WTC11 (cell line): ENCODE measurements at regions not wholly inside any gene's neighbourhood (a gene's known extent, or its start where the extent isn't known, plus 50 kb on each side); places are given as distances from the start of the nearest gene placed in this dataset.

Source experiments
- ATAC-seq: fragments of 200-7000 bp; cut with Tn5 transposase; 2 replicates; pipeline ENCODE4 v1.10.0; 2021; ENCODE audit warnings: mild to moderate bottlenecking, moderate library complexity
- CTCF ChIA-PET: fragments of 300-600 bp; sonication (Branson Sonifier 250); formaldehyde crosslinking; loops from one replicate; lab custom pipeline; 2021; ENCODE audit warnings: antibody characterized with exemption; lab: Charles Lee
- POLR2A ChIA-PET: fragments of 350-600 bp; sonication (Branson Sonifier 250); formaldehyde crosslinking; loops from one replicate; lab custom pipeline; 2021; ENCODE audit warnings: antibody characterized with exemption; lab: Charles Lee
- DNase-seq: peaks from one replicate; pipeline ENCODE4 v3.0.0; 2021; ENCODE audit warnings: low spot score
- H3K27ac Mint-ChIP-seq: 2 replicates; pipeline ENCODE4 v1.8.0; 2021; ENCODE audit warnings: mixed read lengths
- H3K27me3 Mint-ChIP-seq: 2 replicates; pipeline ENCODE4 v1.8.0; 2021; ENCODE audit warnings: low read depth, mild to moderate bottlenecking, moderate library complexity, mixed read lengths
- H3K36me3 Mint-ChIP-seq: 2 replicates; pipeline ENCODE4 v1.8.0; 2021; ENCODE audit warnings: mixed read lengths
- H3K4me1 Mint-ChIP-seq: 2 replicates; pipeline ENCODE4 v1.8.0; 2022; ENCODE audit warnings: mixed read lengths
- H3K4me3 Mint-ChIP-seq: 2 replicates; pipeline ENCODE4 v1.8.0; 2021; ENCODE audit warnings: mild to moderate bottlenecking, moderate library complexity, mixed read lengths
- H3K9me3 Mint-ChIP-seq: 2 replicates; pipeline ENCODE4 v1.8.0; 2021; ENCODE audit warnings: mixed read lengths
- AFF4 ChIP-seq: sonication (generic); formaldehyde crosslinking; IDR thresholded peaks from 2 replicates; pipeline ENCODE4 v1.8.1; 2023; ENCODE audit warnings: mild to moderate bottlenecking, missing genetic modification reagents, borderline replicate concordance
- CREB1 ChIP-seq: sonication (generic); formaldehyde crosslinking; IDR thresholded peaks from 2 replicates; pipeline ENCODE4 v1.8.0; 2023; ENCODE audit warnings: mild to moderate bottlenecking, missing genetic modification reagents
- CTCF ChIP-seq: fragments of 200-600 bp; IDR thresholded peaks from 2 replicates; pipeline ENCODE4 v1.8.0; 2022; ENCODE audit warnings: antibody characterized with exemption
- ESRRA ChIP-seq: sonication (generic); formaldehyde crosslinking; IDR thresholded peaks from 2 replicates; pipeline ENCODE4 v1.8.1; 2022; ENCODE audit warnings: mild to moderate bottlenecking, missing genetic modification reagents, borderline replicate concordance
- ETV6 ChIP-seq: sonication (generic); formaldehyde crosslinking; IDR thresholded peaks from 2 replicates; pipeline ENCODE4 v1.8.1; 2022; ENCODE audit warnings: mild to moderate bottlenecking, missing genetic modification reagents
- FOXP4 ChIP-seq: sonication (generic); formaldehyde crosslinking; IDR thresholded peaks from 2 replicates; pipeline ENCODE4 v1.8.0; 2022; ENCODE audit warnings: mild to moderate bottlenecking, missing genetic modification reagents
- NFE2L1 ChIP-seq: sonication (generic); formaldehyde crosslinking; IDR thresholded peaks from 2 replicates; pipeline ENCODE4 v1.8.1; 2023; ENCODE audit warnings: missing genetic modification reagents
- NFYB ChIP-seq: sonication (generic); formaldehyde crosslinking; conservative IDR thresholded peaks from 2 replicates; pipeline ENCODE4 v1.8.0; 2022; ENCODE audit warnings: low read depth, missing genetic modification reagents
- NR1H2 ChIP-seq: sonication (generic); formaldehyde crosslinking; IDR thresholded peaks from 2 replicates; pipeline ENCODE4 v1.9.0; 2021; ENCODE audit warnings: mild to moderate bottlenecking, moderate library complexity, missing genetic modification reagents
- SMAD3 ChIP-seq: sonication (generic); formaldehyde crosslinking; IDR thresholded peaks from 2 replicates; pipeline ENCODE4 v1.8.0; 2022; ENCODE audit warnings: missing genetic modification reagents, mild to moderate bottlenecking, borderline replicate concordance
- SOX15 ChIP-seq: fragments of 250-450 bp; sonication (Bioruptor Pico); IDR thresholded peaks from 2 replicates; pipeline ENCODE4 v1.9.0; 2021; ENCODE audit warnings: mild to moderate bottlenecking
- TEAD1 ChIP-seq: sonication (generic); formaldehyde crosslinking; IDR thresholded peaks from 2 replicates; pipeline ENCODE4 v1.8.0; 2022; ENCODE audit warnings: mild to moderate bottlenecking, missing genetic modification reagents
- TEAD4 ChIP-seq: sonication (generic); formaldehyde crosslinking; IDR thresholded peaks from 2 replicates; pipeline ENCODE4 v1.8.0; 2022; ENCODE audit warnings: mild to moderate bottlenecking, missing genetic modification reagents
- TP53 ChIP-seq: sonication (generic); formaldehyde crosslinking; IDR thresholded peaks from 2 replicates; pipeline ENCODE4 v1.8.1; 2023; ENCODE audit warnings: mild to moderate bottlenecking, missing genetic modification reagents
- TF ChIP-seq, protein P1 (sequence below): sonication (generic); formaldehyde crosslinking; IDR thresholded peaks from 2 replicates; pipeline ENCODE4 v1.8.0; 2023; ENCODE audit warnings: missing genetic modification reagents, mild to moderate bottlenecking, borderline replicate concordance
- TF ChIP-seq, protein P2 (sequence below): sonication (generic); formaldehyde crosslinking; IDR thresholded peaks from 2 replicates; pipeline ENCODE4 v1.8.0; 2022; ENCODE audit warnings: mild to moderate bottlenecking, missing genetic modification reagents
- TF ChIP-seq, protein P3 (sequence below): sonication (generic); formaldehyde crosslinking; IDR thresholded peaks from 2 replicates; pipeline ENCODE4 v1.8.0; 2023; ENCODE audit warnings: mild to moderate bottlenecking, missing genetic modification reagents
- TF ChIP-seq, protein P4 (sequence below): sonication (generic); formaldehyde crosslinking; IDR thresholded peaks from 2 replicates; pipeline ENCODE4 v1.8.1; 2023; ENCODE audit warnings: mild to moderate bottlenecking, moderate library complexity, missing genetic modification reagents
- TF ChIP-seq, protein P5 (sequence below): sonication (generic); formaldehyde crosslinking; IDR thresholded peaks from 2 replicates; pipeline ENCODE4 v1.8.0; 2022; ENCODE audit warnings: mild to moderate bottlenecking, missing genetic modification reagents

- TF ChIP-seq, protein P1, sequence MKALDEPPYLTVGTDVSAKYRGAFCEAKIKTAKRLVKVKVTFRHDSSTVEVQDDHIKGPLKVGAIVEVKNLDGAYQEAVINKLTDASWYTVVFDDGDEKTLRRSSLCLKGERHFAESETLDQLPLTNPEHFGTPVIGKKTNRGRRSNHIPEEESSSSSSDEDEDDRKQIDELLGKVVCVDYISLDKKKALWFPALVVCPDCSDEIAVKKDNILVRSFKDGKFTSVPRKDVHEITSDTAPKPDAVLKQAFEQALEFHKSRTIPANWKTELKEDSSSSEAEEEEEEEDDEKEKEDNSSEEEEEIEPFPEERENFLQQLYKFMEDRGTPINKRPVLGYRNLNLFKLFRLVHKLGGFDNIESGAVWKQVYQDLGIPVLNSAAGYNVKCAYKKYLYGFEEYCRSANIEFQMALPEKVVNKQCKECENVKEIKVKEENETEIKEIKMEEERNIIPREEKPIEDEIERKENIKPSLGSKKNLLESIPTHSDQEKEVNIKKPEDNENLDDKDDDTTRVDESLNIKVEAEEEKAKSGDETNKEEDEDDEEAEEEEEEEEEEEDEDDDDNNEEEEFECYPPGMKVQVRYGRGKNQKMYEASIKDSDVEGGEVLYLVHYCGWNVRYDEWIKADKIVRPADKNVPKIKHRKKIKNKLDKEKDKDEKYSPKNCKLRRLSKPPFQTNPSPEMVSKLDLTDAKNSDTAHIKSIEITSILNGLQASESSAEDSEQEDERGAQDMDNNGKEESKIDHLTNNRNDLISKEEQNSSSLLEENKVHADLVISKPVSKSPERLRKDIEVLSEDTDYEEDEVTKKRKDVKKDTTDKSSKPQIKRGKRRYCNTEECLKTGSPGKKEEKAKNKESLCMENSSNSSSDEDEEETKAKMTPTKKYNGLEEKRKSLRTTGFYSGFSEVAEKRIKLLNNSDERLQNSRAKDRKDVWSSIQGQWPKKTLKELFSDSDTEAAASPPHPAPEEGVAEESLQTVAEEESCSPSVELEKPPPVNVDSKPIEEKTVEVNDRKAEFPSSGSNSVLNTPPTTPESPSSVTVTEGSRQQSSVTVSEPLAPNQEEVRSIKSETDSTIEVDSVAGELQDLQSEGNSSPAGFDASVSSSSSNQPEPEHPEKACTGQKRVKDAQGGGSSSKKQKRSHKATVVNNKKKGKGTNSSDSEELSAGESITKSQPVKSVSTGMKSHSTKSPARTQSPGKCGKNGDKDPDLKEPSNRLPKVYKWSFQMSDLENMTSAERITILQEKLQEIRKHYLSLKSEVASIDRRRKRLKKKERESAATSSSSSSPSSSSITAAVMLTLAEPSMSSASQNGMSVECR (CRISPR knock-in tag) = no peak
- TF ChIP-seq, protein P2, sequence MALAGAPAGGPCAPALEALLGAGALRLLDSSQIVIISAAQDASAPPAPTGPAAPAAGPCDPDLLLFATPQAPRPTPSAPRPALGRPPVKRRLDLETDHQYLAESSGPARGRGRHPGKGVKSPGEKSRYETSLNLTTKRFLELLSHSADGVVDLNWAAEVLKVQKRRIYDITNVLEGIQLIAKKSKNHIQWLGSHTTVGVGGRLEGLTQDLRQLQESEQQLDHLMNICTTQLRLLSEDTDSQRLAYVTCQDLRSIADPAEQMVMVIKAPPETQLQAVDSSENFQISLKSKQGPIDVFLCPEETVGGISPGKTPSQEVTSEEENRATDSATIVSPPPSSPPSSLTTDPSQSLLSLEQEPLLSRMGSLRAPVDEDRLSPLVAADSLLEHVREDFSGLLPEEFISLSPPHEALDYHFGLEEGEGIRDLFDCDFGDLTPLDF (CRISPR knock-in tag) = no peak
- TF ChIP-seq NR1H2 (CRISPR knock-in tag) (no peak), ESRRA (no peak), FOXP4 (CRISPR knock-in tag) (no peak), SOX15 (no peak), TEAD4 (no peak), CREB1 (no peak)
- TF ChIP-seq, protein P3, sequence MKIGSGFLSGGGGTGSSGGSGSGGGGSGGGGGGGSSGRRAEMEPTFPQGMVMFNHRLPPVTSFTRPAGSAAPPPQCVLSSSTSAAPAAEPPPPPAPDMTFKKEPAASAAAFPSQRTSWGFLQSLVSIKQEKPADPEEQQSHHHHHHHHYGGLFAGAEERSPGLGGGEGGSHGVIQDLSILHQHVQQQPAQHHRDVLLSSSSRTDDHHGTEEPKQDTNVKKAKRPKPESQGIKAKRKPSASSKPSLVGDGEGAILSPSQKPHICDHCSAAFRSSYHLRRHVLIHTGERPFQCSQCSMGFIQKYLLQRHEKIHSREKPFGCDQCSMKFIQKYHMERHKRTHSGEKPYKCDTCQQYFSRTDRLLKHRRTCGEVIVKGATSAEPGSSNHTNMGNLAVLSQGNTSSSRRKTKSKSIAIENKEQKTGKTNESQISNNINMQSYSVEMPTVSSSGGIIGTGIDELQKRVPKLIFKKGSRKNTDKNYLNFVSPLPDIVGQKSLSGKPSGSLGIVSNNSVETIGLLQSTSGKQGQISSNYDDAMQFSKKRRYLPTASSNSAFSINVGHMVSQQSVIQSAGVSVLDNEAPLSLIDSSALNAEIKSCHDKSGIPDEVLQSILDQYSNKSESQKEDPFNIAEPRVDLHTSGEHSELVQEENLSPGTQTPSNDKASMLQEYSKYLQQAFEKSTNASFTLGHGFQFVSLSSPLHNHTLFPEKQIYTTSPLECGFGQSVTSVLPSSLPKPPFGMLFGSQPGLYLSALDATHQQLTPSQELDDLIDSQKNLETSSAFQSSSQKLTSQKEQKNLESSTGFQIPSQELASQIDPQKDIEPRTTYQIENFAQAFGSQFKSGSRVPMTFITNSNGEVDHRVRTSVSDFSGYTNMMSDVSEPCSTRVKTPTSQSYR (CRISPR knock-in tag) = no peak
- TF ChIP-seq, protein P4, sequence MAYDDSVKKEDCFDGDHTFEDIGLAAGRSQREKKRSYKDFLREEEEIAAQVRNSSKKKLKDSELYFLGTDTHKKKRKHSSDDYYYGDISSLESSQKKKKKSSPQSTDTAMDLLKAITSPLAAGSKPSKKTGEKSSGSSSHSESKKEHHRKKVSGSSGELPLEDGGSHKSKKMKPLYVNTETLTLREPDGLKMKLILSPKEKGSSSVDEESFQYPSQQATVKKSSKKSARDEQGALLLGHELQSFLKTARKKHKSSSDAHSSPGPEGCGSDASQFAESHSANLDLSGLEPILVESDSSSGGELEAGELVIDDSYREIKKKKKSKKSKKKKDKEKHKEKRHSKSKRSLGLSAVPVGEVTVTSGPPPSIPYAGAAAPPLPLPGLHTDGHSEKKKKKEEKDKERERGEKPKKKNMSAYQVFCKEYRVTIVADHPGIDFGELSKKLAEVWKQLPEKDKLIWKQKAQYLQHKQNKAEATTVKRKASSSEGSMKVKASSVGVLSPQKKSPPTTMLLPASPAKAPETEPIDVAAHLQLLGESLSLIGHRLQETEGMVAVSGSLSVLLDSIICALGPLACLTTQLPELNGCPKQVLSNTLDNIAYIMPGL (CRISPR knock-in tag) = no peak
Measured at GRCh38 chr4:3349116-3349515, 56.3 kb downstream of the RGS12 start (continued).

DNA sequence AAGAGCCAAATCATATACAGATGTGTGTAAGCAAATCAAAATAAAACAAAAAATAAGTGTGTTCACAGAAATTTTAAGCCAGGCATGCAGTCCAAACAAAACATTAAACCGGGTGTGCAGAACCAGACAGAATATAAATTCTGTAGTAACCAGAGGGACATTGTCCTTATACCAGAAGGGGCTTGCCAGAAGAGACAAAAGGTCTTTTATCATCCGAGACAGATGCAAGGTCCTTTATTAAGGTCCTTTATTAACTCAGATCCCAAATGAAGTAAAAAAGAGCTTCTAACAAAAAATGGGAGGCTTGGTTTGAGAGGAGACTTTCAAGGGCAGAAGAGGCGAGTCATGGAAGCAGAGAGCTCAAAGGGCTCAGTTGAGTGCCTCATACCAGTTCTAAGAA is 59.2 kb downstream of the RGS12 start:
- 0 out of 2 replicates have a peak, but pooled peaks cover 3% of the 10 kb centered on the region for H3K9me3 Mint-ChIP-seq
- ATAC-seq = no peak
- ChIA-PET POLR2A (no interaction called here), CTCF (no interaction called here)
- peaks cover 17% of the 10 kb centered on the region for H3K4me1 Mint-ChIP-seq
- H3K27me3 Mint-ChIP-seq = no peaks in the 10 kb centered on the region; the same call in 1 of the 2 replicates
- no peaks in the 10 kb centered on the region for H3K36me3 Mint-ChIP-seq
- H3K4me3 Mint-ChIP-seq = no peak overlapping the region
- DNase-seq = no peak
- H3K27ac Mint-ChIP-seq = no peak overlapping the region
- TF ChIP-seq CTCF = no peak
- no peak for TF ChIP-seq NFE2L1 (CRISPR knock-in tag)
- no peak for TF ChIP-seq AFF4
- no peak for TF ChIP-seq SMAD3 (CRISPR knock-in tag)
- no peak for TF ChIP-seq TP53 (CRISPR knock-in tag)
- TF ChIP-seq ETV6 = no peak
- TF ChIP-seq, protein P5, sequence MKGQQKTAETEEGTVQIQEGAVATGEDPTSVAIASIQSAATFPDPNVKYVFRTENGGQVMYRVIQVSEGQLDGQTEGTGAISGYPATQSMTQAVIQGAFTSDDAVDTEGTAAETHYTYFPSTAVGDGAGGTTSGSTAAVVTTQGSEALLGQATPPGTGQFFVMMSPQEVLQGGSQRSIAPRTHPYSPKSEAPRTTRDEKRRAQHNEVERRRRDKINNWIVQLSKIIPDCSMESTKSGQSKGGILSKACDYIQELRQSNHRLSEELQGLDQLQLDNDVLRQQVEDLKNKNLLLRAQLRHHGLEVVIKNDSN (CRISPR knock-in tag) = no peak
- TF ChIP-seq NFYB (CRISPR knock-in tag) = no peak
- TF ChIP-seq TEAD1 (CRISPR knock-in tag) = no peak
